NCI-H146 (cell line): ENCODE measurements at regions not wholly inside any gene's neighbourhood (a gene's known extent, or its start where the extent isn't known, plus 50 kb on each side); places are given as distances from the start of the nearest gene placed in this dataset.

Source experiments
- DNase-seq: peaks from one replicate; lab custom pipeline; 2025; lab: John Stamatoyannopoulos, UW

DNA sequence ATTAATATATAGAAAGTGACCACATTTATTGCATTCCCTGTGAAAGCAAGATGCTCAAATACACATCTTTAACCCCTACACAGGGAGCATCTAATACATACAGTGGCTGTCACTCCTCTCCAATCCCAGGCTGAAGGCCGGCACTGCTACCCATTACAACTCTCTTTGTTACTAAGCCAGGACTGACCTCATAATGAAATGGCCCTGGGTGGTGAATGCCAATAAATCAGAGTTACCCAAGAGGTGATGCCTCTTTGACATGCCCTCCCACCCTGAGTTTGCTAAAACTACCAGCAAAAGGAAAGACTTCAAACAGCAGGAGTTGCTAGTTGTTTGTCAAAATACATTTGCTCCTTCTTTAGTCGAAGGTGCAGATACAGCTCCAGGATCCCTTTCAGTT, 214.2 kb downstream of the FOXA2 start:
- DNase-seq: no peak

DNA sequence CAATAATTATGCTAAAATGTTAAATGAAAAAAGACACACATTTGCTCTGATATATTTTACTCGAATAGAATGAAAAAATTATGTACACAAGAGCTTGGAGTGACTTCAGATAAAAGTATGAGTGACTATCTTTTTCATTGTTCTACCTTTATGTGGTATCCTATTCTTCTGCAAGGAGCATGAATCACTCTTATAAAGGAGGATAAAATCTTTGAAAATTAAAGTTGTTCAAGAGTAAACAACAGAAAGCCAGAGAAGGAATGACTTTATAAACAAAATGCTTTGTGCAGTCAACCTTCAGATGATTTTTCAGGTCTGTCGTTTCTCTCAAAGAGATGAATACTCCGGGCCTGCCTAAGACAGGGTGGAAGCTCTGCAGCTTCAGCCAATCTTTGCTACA, 215.3 kb downstream of the FOXA2 start:
- no peak for DNase-seq

DNA sequence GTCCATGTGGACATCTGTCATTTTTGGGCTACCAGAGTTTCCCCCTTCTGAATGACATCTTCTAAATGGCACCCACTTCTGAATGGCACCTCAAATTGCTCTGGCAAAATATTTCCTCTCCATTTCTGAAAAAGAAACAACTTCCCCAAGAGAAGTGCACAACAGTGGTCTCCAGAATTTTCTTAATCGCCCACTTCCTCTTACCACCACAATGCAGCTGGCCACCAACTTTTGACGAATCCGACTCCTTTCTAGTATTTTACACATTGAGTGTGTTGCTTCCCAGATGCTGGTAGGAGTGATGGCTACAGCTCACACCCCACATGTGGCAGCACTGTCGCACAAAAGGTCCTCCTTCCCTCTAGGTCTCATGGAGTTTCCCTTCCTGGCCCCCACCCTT, 216.1 kb downstream of the FOXA2 start:
- no peak for DNase-seq

DNA sequence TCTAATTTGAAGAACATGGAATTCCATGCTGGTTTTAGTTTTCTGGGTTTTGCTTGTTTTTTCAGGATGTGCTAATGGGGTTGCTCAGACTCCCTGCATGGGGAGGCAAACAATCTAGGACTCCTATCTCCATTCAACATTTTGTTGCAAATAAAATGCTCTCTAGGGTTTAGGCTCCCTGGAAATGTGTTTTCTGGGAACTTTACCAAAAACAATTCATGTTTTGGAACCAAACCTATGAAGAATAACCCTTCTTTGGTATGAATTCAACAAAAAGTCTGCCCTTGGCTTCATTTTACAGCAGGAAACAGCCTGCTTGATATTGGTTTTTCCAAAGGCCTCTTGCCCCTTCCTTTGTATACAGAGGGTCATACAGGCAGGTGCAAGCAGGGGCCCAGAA, 217.7 kb downstream of the FOXA2 start:
- peak; percentile 70 for DNase-seq

DNA sequence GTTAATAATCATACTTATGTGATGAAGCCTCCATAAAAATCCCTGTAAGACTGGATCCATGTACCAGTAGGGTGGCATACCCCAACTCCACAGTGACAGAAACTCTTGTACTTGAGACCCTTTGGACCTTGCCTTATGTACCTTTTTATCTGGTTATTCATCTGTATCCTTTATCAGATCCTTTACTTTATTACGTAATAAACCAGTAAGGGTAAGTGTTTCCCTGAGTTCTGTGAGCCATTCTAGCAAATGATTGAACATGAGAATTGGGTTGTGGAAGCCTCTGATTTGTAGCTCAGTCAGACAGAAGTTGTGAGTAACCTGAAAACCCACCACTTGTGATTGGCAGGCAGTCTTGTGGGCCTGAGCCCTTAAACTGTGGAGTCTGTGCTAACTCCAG, 229.7 kb downstream of the FOXA2 start:
- no peak for DNase-seq

DNA sequence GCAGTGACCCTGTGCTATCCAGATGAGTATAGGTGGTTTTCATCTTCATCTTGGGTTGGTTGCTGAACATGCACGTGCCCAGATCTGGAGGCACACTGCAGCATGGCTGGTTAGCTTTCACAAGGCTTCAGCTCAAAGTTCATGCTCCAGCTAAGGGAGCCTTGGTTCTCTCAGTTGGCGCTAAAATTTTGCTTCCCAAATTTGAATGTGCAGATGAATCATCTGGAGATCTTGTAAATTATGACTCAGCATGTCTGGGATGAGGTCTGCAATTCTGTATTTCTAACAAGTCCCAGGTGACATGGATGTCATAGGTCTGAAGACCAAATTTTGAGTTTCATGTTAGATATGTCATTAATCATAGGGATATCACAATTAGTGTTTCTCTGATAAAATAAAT, 230.8 kb downstream of the FOXA2 start:
- no peak for DNase-seq

DNA sequence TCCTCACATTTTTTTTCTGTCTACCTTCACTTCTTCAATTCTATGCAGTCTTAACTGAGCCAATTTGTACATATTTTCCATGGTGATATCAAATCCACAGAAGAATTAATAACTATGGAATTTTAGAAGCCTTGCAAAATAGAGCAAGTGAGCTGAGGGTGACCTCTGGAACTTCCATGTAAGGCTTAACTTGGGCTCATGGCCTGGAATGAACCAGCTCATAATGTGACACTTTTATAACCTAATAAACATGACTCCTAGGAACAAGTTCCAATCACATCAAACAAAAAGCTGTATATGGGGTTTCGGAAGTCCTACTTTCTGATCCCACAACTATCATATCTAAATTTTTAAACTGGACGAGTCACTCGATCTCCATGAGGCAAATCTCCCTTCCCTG, 232.4 kb downstream of the FOXA2 start:
- no peak for DNase-seq

DNA sequence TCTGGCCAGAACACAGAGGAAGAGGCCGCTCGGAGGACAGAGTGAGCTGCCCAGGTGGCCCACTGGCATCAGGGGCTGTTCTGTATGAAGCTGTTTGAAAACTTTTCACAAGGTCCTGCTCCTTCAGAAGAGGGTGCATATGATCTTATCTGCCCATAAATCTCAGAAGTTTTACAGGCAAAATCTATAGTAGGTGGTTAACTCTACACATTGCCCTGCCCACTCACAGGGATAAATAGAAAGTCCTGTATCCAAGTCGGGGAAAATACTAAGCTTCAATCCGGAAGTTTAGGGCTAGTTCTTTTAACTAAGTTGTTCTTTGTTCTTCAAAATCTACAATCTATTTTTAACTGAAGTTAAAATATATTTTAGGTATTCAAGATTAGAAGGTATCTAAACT, 233.7 kb downstream of the FOXA2 start:
- no peak for DNase-seq

DNA sequence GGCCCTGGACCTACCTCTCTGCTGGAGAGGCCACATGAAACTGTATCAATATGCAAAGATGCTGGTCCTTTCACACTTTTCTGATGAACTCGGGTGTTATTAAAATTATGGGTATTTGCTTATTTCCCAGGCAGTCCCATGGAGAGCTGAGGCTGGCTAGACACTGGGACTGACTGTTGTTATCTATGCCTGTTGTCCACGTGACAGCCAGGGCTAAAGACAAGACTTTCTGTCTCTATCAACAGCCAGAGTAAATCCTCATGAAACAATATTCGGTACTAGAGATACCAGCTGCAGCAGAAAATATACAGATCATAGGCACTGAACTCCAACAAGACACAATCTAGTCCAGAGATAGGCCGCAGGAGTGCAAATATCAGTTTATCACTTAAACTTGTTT, 236.4 kb downstream of the FOXA2 start:
- no peak for DNase-seq

DNA sequence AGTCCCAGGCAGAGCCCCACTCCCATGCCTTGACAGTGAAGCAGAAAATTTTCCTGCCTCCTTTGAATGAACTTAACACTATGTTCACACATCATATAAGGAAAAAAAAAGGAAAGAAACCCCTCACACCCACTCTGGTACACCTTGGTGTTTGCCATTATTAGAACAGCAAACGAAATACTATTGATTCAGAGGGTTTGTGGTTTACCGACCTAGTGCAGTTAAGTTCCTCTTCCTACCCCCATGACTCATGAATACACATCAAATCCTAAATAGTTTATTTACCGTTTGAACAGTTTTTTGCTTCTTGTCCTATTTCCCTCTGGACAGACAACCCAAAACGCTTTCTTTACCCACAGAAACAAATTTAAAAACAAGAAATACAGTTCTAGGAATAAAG, 237.7 kb downstream of the FOXA2 start:
- DNase-seq: peak; percentile 40

DNA sequence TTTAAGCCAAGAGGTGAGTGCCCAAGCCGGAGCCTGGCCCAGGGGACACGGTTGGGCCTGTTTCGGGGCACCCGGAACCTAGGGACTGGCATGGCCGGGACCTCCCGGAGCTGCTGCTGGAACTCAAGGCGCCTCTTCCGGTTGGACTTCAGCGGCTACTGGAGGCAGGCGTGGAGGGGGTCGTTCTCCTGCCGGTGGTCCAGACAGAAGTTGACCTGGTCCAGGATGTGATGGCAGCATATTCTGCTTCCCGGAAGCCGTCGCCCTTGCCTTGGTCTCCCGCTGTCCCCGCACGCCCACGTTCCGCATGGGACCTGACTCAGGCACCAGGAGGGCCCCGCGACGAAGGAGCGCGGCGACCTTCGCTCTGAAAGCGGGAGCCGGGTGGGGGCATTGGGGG, 240.8 kb downstream of the FOXA2 start:
- DNase-seq: no peak

DNA sequence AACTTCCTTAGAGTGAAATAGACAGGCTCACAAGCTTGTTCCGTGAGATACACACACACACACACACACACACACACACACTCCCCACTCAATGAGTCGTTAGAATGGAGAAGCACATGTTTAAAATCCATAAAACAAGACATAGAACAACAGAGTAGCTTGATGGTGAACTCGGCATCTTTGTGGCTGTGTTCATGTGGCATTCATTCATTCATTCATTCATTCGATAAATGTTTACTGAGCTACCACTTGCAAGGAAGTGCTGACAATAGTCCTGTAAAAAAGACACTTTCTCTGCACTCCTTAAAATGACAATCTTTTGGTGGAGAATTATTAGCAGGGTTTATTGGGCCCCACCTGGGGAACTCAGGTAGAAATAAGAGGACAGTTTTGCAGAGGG, 242.0 kb downstream of the FOXA2 start:
- no peak for DNase-seq

DNA sequence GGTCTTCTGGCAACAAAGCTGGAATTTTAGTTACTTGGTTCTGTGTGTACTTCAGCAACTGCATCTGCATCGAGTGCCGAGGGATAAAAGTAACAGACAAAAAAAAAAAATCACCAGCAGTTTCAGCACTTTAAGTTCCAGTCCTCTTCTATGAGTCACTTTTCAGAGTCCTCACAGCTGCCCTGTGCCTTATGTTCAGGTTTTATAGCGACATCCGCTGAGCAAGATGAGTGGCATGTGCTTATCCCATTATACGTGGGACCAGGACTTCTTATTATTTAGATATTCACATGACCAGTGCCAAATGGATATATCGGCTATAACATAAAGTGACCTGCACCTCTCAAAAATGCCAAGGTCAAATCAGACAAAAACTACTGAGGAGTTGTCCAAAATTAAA, 242.9 kb downstream of the FOXA2 start:
- DNase-seq: no peak

DNA sequence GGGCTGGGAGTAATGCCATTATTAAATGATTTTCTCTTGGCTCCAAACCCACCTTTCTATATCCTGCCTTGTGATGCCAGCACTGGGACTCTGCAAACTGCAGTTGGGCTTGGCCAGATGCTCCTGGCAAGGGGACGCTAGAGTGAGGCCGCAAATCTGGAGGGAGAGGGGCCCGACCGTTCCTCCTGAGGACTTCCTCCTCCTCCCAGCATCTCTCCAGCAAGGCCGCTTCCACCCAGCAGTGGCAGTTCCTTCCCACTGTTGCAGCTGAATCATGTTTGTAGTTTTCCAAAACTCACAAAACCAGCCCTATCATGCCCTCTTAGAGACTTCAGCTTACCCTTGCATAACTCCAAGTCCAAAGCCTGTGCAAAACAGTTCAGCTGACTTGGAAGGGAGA, 244.4 kb downstream of the FOXA2 start:
- DNase-seq: no peak

DNA sequence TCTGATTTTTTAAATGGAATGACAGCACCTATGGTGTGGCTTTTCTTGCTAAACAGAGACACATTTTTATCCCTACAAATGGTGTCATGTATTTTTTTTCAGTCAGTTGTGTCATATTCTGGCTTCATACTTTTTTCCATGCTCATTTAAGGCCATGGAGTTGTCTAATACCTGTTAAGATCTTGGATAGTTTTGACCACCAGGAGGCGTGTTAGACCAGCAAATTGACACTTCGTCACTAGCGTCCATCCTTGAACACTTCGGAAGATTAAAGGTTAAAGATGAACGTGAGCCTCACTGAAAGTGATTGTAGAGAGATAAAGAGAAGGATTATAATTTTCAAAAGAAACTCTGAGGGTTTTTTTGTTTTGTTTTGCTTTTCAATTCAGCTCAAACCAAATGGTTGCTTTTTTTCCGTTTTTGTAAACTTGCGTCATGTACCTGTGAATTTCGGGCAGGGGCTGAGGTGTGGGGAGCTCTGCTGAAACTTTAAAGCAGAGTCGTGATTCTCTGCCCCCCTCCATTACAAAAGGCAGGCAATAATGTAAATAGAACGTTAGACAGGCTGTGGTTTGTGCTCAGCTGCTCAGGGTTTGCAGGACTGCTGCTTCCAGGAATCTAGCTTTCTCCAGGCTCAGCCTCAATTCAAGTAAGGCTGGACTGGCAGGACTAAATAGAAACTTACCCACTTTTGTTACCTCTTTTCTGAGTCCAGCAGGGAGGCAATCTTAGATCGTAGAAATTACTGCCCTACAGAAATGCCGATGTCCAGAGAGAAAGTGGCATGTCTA, 245.1 kb downstream of the FOXA2 start:
- peak; percentile 84 for DNase-seq

DNA sequence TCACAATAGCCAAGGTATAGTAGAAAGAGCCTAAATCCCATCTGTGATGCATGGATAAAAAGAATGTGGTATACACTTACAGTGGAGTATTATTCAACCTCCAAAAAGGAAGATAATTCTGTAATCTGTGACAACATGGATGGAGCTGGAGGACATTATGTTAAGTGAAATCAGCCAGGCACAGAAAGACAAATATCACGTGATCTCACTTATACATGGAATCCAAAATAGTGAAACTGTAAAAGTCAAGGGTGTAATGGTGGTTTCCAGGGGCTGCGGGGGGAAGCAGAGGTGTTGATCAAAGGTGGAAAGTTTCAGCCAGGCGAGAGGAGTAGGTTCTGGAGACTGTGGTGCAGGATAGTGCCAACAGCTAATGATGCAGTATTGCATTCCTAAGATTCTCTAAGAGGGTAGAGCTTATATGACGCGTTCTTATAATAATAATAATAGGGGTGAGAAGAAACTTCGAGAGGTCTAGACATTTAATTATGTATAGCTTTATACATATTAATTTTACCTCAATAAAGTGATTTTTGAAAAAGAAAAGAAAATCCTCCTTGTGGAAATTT, 246.1 kb downstream of the FOXA2 start:
- no peak for DNase-seq

DNA sequence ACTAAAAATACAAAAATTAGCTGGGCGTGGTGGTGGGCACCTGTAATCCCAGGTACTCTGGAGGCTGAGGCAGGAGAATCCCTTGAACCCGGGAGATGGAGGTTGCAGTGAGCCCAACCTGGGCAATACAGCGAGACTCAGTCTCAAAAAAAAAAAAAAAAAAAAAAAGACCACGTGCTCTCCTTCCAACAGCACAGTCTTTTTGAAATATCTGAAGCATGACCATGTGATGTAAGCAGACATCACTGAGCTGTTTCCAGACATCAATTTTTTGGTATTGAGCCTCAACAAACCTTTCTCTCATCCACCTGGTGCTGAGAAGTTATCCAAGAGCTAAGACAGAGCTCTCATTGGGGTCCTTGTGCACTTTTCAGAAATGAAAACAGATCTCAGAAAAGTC, 249.2 kb downstream of the FOXA2 start:
- DNase-seq: no peak

DNA sequence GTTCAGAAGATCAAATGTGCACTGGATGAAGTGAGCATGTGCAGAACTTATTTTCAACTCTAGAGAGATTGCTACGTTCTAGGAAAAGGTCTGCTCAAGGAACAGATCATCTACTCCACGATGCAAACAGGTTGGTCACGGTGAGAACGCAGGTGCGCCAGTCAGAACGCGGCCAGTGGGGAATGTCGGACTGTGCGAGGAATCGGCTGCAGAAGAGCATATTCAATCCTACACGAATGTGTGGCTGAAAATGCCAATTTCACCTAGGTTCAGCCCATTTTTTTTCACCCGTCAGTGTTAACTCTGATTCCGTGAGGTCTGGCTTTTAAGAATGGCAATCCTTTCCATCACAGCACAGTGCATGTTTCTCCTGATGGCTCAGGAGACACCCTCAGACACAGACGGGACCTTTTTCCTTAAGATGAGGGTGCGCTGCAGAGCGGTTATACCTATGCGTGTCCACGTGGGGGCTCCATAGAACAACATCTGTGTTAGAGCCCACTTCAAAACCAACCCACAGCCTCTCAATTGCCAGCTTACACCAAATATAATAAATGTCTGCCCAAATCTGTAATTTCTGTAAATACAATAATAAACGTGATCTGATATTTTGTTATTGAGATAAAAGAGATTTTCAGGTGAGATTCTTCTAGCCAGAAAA, 250.4 kb downstream of the FOXA2 start:
- peak; percentile 81 for DNase-seq

DNA sequence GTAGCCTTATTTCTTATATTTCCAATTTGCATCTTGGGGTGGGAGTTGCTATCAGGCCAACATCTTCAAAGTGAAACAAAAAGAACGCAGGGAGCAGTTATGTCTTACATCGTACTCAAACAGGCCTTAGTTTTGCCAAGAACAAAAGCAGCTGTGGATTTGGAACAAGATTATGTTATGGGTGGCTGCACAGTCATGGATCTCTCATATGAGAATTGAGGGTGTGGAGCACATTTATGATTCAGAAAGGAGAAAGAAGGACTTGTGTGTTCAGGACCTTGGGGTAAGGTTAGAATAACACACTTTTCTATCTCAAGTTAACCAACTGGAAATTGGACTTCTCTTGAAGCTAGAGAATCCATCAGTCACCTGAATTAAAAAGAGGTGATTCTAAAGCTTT, 259.9 kb downstream of the FOXA2 start:
- no peak for DNase-seq

DNA sequence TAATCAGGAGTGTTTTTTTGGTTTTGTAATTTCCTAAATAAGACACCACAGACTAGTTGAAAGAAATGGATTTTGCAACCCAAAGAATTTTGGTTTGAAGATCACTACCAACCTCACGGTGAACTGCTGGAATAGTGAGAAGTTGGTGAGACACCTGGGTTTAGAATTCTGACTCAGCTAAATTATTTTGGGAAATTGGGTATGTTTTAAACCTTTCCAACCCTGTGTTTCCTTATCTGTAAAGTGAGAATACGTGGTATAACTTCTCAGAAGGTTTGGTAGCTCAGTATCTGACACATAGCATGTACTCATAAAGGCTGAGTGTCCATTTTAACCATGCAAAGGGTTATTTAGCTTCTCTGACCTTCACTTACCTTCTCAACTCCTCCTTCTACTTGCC, 261.9 kb downstream of the FOXA2 start:
- no peak for DNase-seq

DNA sequence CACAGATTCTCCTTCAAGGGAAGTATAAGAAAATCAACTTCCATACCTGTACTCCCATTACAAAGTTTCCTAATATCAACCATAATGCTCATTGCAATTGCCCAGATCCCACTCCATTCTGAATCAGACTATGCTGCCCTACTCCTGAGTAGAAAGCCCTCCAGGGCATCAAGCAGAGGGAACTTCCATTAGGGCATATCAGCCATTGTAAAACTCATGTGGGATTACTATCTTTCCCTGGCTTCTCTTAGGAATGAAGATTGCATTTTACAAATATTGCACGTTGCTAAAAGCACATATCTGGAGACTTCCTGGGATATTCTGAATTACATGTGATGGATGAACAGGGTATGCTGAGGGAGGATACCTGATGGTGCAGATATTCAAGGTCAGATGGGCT, 263.2 kb downstream of the FOXA2 start:
- DNase-seq: no peak

DNA sequence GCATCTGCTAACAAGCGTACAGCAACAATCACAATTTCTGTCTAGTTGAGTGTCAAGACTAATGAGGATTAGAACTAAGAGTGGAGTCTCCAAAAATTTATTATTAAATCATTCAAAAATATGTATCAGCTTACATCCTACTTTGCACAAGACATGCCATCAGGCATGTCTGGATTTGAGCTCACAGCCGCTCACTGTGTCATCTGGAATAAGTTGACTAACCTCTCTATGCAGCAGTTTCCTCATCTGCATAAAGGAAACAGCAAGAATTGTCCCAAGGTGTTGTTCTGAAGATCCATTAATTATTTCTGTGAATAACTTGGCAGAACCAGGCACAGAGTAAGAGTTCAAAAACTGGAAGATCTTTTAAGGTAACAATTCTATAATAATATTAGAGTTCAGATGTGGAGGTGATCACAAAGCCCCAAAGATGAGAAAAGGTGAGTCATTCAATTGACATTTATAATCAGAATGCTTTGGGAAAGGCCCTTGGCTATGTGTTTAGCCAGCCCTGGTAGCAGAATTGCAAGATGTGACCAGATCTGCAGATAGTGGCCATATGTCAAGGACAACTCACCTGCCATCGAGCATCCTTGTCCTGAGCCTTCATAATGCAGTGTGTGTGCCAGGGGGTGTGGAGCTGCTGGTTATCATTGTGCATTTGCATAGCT, 264.0 kb downstream of the FOXA2 start:
- no peak for DNase-seq

DNA sequence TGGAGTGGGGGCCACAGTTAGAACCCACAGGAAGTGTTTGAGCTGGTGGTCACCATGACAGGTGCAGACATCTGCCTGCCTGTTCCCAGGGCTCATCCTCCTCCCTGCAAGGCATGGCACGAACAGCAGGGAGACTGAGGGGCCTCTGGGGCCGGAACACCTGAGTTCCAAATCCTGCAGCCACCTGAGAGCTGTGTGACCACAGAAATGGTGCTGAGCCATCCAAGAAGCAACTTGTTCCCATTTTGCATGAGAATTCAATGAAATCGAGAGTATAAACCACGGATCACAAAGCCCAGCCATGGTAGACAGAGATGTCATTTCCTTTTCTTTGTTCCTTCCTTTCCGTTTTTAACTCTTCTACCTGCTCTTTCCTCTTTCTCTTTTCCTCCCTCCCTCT, 268.6 kb downstream of the FOXA2 start:
- no peak for DNase-seq
